Erythroblast (primary cell): ENCODE measurements at regions not wholly inside any gene's neighbourhood (a gene's known extent, or its start where the extent isn't known, plus 50 kb on each side); places are given as distances from the start of the nearest gene placed in this dataset.

ENCODE experiments used
- GATA1 ChIP-seq: IDR thresholded peaks from 2 replicates; pipeline ENCODE4 v1.6.1; 2011; ENCODE audit warnings: low read depth, mild to moderate bottlenecking, control low read depth, low read length, moderate library complexity
- POLR2A ChIP-seq: IDR thresholded peaks from 2 replicates; pipeline ENCODE4 v1.6.1; 2011; ENCODE audit warnings: mild to moderate bottlenecking, low read length

DNA sequence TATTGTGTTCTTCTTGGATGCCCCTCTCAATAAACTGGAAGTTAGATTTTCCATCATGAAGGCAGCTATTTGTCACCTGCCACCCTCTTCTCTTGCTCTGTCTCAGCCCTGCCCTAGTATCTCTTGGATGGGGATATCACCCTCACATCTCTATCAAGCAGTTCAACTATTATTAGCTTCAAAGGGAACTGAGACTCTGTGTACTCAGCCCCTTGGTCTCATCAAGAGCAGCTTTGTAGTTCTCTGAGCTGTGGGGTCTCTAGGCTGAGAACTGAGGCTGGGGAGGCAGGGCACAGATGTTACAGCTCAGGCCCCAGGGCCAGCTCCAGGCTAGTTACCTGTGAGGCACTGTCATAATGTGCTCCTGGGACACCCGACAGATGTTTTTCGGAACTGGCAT is 130.3 kb downstream of the DAD1 start:
- no peak for TF ChIP-seq POLR2A
- TF ChIP-seq GATA1 = no peak
